ENCODE measurements at regions not wholly inside any gene's neighbourhood (a gene's known extent, or its start where the extent isn't known, plus 50 kb on each side); places are given as distances from the start of the nearest gene placed in this dataset.
"Not testable (repeated sequence)": the region's sequence is repeated elsewhere in the genome, so short reads cannot be mapped to it uniquely, and the experiment has no call there.

- not testable (repeated sequence) for DNase-seq
Measured at GRCh38 chr5:100011160-100011559, 524.0 kb upstream of the FAM174A start.

- DNase-seq = no peak
Measured at GRCh38 chr5:100004969-100005368, 530.2 kb upstream of the FAM174A start.

- no peak for DNase-seq
Measured at GRCh38 chr5:99998319-99998718, 536.9 kb upstream of the FAM174A start.

- DNase-seq = no peak
Measured at GRCh38 chr5:99995407-99995806, 539.8 kb upstream of the FAM174A start.

GRCh38 chr5:99973779-99974178 is 561.4 kb upstream of the FAM174A start:
- no peak for DNase-seq

- DNase-seq = no peak
Measured at GRCh38 chr5:99955962-99956361, 579.2 kb upstream of the FAM174A start.

- no peak for DNase-seq
Measured at GRCh38 chr5:99955006-99955405, 580.2 kb upstream of the FAM174A start.

GRCh38 chr5:99949969-99950524 is 585.1 kb upstream of the FAM174A start:
- DNase-seq = no peak

GRCh38 chr5:99949361-99949760 is 585.8 kb upstream of the FAM174A start:
- DNase-seq = no peak

GRCh38 chr5:99948850-99949249 is 586.3 kb upstream of the FAM174A start:
- DNase-seq = no peak

GRCh38 chr5:99945478-99946442 is 589.4 kb upstream of the FAM174A start:
- DNase-seq = no peak

- no peak for DNase-seq
Measured at GRCh38 chr5:99940540-99940939, 594.6 kb upstream of the FAM174A start.

- no peak for DNase-seq
Measured at GRCh38 chr5:99936911-99937310, 598.3 kb upstream of the FAM174A start.

GRCh38 chr5:99929806-99930135 is 605.4 kb upstream of the FAM174A start:
- no peak for DNase-seq

GRCh38 chr5:99929067-99929805 is 605.9 kb upstream of the FAM174A start:
- no peak for DNase-seq

GRCh38 chr5:99928490-99928889 is 606.7 kb upstream of the FAM174A start:
- no peak for DNase-seq

- DNase-seq = no peak
Measured at GRCh38 chr5:99926463-99926862, 608.7 kb upstream of the FAM174A start.

- no peak for DNase-seq
Measured at GRCh38 chr5:99922386-99922785, 612.8 kb upstream of the FAM174A start.

- DNase-seq = no peak
Measured at GRCh38 chr5:99911971-99912370, 623.2 kb upstream of the FAM174A start.

- DNase-seq = no peak
Measured at GRCh38 chr5:99906776-99907175, 628.4 kb upstream of the FAM174A start.

- no peak for DNase-seq
Measured at GRCh38 chr5:99901972-99902371, 633.2 kb upstream of the FAM174A start.

GRCh38 chr5:99900302-99900852 is 634.8 kb upstream of the FAM174A start:
- no peak for DNase-seq

GRCh38 chr5:99879791-99880511 is 655.2 kb upstream of the FAM174A start:
- no peak for DNase-seq
